ENCODE measurements at regions not wholly inside any gene's neighbourhood (a gene's known extent, or its start where the extent isn't known, plus 50 kb on each side); places are given as distances from the start of the nearest gene placed in this dataset.

- TF ChIP-seq CTCF (conservative IDR thresholded peaks at IDR 0.05 in 1 of 2, IDR thresholded peaks at IDR 0.05 in 1 of 2; ENCODE audit: extremely low read depth in 1 of 2, insufficient read depth in 1 of 2, low read depth in 1 of 2, low read length in 2 of 2) (no peak), EZH2 (IDR thresholded peaks at IDR 0.05; ENCODE audit: borderline replicate concordance, low read length) (no peak)
These were observed 83.1 kb upstream of the MAST4 start for GRCh38 chr5:66513130-66513529.
